ENCODE measurements at regions not wholly inside any gene's neighbourhood (a gene's known extent, or its start where the extent isn't known, plus 50 kb on each side); places are given as distances from the start of the nearest gene placed in this dataset.

- no peak for ATAC-seq (ENCODE audit: low FRiP score)
- no peak for DNase-seq (ENCODE audit: low spot score)
- no peak for TF ChIP-seq CTCF (IDR thresholded peaks at IDR 0.05)
Observed at GRCh38 chr7:106177300-106177690, 65.2 kb upstream of the SYPL1 start.

GRCh38 chr7:106176414-106177299 lies 64.5 kb upstream of the SYPL1 start:
- DNase-seq (ENCODE audit: low spot score) (peak; percentile 75), ATAC-seq (ENCODE audit: low FRiP score) (peak; percentile 80)
- peak in 2 of 3 donors; percentile 70 to 96 for TF ChIP-seq CTCF (IDR thresholded peaks at IDR 0.05)

- no peak for DNase-seq (ENCODE audit: low spot score)
- ATAC-seq (ENCODE audit: low FRiP score) = no peak
- TF ChIP-seq CTCF (IDR thresholded peaks at IDR 0.05) = no peak
Observed at GRCh38 chr7:106175507-106175906, 63.4 kb upstream of the SYPL1 start.

- no peak for DNase-seq (ENCODE audit: low spot score)
- TF ChIP-seq CTCF (IDR thresholded peaks at IDR 0.05) = no peak
- ATAC-seq (ENCODE audit: low FRiP score) = no peak
Observed at GRCh38 chr7:106170651-106171050, 58.5 kb upstream of the SYPL1 start.

GRCh38 chr7:106169821-106170610 lies 57.9 kb upstream of the SYPL1 start:
- no peak for TF ChIP-seq CTCF (IDR thresholded peaks at IDR 0.05)
- ATAC-seq (ENCODE audit: low FRiP score) (no peak), DNase-seq (ENCODE audit: low spot score) (no peak)

GRCh38 chr7:106167439-106168136 lies 55.5 kb upstream of the SYPL1 start:
- ATAC-seq (ENCODE audit: low FRiP score) (no peak), DNase-seq (ENCODE audit: low spot score) (no peak)
- no peak for TF ChIP-seq CTCF (IDR thresholded peaks at IDR 0.05)
